CD4-positive, alpha-beta T cell treated with Interleukin-4 for 4 hours (primary cell): ENCODE measurements at regions not wholly inside any gene's neighbourhood (a gene's known extent, or its start where the extent isn't known, plus 50 kb on each side); places are given as distances from the start of the nearest gene placed in this dataset.
"Not testable (repeated sequence)": the region's sequence is repeated elsewhere in the genome, so short reads cannot be mapped to it uniquely, and the experiment has no call there.

Experiments used
- DNase-seq: peaks from one replicate; pipeline ENCODE4 v3.0.0-alpha.2; 2020

DNA sequence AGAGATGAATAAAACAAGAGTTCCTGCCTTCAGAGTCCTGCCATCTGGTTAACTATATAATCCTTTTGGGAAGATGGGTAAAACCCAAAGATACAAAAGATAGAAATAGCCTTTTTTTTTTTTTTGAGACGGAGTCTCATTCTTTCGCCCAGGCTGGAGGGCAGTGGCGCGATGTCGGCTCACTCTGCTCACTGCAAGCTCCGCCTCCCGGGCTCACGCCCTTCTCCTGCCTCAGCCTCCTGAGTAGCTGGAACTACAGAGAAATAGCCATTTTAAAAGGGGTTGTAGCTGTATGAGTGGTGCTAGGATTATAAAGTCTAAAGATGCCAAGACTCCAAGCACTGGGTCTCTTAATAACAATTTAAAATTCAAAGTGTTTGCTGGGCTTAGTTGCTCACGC, 97.2 kb downstream of the KDR start:
- DNase-seq = no peak

DNA sequence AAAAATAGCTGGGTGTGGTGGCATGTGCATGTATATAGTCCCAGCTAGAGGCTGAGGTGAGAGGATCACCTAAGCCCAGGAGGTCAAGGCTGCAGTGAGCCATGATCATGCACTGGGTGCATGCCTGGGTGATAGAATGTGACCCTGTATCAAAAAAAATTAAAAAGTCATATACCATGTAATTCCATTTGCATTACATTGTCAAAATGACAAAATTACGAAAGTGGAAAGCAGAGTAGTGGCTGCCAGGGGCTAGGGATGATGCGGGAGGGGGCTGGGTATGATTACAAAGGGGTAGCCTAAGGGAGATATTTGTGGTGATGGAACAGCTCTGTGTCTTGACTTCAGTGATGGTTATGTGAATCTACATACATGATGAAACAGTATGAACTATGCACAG, 97.8 kb downstream of the KDR start:
- DNase-seq = no peak

DNA sequence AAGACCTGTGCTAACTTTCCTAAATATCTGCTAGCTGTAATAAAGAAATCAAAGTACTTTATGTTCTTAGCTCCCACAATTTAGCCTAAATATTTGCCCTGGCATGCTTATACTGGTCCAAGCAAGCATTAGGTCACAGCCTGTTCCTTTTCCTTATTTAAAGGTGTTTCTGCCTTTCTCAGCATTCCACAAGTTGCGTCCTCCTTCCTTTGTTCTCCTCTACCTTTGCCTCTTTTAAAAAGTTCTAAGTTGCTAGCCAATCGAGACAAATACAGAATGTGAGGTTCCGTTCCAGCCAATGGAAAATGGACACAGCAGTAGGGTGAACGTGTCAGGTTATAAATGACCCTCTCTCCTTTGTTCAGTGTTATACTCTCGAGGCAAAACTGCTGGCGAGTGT, 99.9 kb downstream of the KDR start:
- not testable (repeated sequence) for DNase-seq

DNA sequence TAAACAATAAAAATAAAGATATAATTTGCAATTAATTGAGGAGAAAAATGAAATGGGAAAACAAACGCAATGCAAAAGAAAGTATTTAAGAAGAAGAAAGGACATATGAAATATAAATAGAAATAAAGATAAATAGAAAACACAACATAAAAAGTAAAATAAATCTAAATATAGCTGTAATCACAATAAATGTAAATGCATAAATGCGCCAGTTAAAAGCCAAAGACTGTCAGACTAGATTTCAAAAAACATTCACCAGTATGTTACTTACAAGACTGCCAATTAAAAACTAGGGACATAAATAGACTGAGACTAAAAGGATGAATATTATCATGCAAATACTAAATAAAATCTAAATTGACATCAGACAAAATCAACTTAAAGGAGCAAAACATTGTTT, 102.4 kb downstream of the KDR start:
- DNase-seq = no peak

DNA sequence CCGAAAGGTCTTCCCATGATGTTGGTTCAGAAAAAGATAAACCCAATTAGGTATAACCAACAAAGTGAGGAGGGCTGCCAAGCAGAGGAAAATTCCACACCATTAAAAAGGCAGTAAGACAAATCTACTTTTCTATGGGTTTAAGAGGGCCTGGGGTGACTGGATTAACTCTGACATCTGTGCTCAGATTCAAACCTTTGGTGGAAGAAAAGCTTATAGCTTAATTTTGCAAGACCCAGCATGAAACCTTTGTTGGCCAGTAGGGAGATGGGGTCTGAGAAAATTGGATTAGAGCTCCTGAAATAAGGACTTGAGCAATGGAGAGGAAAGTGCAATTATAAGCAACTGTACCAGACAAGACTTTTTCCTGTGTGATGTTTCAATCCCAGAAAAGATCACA, 104.2 kb downstream of the KDR start:
- no peak for DNase-seq

DNA sequence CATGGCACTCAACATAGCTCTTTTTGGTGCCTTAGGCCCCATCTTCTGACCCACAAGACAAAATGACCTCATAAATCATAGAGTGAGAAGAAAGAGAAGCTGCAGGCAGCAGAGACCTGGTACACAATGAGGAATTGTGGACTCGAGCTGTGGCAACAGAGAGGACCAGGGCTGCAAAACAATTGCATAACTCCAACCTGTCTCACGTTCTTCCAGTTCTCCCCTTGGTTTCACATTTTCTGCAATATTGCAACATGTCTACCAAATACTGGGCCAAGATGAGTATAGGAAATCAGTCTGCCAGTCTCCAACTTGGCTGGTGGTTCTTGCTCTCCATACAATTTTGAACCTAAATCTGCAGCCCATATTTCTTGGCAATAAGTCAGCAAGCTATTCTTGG, 105.3 kb downstream of the KDR start:
- DNase-seq = no peak

DNA sequence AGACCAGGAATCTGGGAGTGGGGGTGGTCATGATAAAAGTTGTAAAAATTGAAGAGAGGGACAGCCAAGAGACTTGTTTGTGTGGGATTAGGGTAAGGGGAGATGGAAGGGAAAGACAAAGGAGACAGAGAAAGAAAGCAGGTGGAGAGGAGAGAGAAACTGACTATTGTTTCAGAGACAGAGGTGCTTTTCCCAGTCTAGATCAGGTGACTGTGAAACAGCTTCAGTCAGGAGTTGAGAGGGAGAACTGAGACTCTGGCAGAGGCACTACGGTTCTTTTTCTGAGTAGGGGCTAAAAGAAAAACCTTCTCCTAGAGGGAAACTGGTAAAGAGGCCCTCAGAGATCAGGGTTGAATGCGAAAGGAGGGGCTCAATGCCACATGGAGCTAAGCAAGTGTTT, 106.4 kb downstream of the KDR start:
- no peak for DNase-seq

DNA sequence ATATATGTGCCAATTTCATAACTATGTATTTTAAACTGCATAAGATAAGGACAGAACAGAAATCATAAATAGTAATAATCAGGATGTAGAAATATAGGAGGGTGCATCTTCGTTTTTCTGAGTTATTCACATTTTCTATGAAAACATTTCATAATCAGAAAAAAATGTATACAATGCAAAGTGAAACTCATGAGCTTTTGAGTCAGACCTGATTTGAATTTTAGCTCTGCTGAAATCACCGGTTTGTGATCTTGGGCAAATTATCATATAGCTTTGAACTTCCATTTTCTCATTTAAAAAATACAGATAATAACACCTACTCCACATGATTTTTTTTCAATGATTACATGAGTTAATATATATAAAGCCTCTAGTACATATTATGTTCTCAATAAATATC, 106.9 kb downstream of the KDR start:
- DNase-seq = no peak

DNA sequence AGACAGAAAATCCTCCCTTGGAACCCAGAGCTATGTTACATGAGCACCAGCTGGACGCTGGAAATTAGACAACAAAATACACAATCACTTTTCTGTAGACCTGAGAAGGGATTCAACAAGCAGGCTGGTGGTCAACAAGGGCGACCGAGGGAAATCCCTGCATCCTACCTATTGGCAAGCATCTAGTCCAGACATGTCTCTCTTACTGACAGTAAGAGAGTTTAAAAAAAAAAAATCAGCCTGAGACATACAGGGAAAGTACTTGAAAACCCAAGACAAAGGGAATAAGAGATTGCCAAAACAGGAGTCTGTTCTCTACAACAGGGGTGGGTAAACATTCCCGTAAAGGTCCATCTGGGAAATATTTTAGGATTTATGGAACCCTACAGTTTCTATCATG, 108.0 kb downstream of the KDR start:
- no peak for DNase-seq

DNA sequence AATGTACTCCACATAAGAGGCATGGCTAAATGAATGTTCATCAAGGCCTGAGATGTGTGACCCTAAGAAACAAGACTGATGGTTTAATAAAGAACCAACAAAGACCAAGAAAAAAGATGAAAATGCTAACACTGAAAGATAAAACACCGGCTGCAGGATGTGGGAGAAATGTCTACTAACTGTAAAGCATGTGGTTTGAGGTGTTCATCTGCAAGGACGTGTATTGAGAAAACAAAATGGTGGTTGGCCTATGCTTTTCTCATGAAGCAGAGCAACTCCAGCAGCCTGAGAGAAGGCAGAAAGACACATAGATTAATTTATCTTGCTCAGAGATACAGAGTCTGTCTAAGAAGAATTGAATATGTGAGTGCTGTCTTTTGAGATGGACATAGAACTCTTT, 109.3 kb downstream of the KDR start:
- DNase-seq = no peak

DNA sequence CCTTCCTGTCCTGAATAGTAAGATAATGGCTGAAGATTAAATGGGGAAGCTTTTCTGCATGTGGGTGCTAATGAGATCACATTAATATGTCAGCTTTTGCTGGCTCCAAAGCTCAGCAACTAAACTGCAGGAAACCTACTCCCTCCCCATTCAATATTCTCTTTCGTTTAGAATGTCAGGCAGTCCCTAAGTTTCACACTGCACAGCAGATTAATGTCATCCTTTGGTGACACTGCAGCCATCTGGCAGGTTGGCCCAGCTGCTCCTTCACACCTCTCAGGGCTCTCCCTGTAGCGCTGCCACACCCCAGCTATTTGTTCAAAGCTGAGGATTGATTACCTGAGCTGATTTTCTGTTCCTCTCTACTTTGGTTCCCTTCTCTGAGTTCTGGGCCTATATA, 110.5 kb downstream of the KDR start:
- DNase-seq = no peak

DNA sequence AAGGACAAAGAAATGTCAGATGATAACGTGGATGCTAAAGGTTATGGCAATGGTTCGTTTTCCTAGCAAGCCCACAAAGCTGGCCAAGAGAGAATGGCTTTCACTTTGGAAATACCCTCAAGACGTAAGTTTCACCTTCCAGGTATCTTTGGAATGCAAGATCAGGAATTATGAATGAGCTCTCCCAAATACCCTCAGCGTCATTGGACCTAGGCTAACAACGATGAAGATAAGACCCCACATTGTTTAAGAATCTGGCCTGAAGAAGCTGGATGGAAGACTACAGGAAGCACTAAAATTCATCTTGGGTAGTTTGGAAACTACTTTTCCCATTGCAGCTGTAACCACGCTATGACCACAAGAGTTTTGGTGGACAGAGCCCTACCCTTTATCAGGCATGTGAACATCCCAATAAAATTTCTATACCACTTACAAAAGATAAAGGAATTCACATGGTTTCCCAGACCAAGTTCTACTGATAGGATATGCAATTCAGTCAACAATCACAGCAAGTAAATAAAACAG, 111.9 kb downstream of the KDR start:
- DNase-seq = no peak

DNA sequence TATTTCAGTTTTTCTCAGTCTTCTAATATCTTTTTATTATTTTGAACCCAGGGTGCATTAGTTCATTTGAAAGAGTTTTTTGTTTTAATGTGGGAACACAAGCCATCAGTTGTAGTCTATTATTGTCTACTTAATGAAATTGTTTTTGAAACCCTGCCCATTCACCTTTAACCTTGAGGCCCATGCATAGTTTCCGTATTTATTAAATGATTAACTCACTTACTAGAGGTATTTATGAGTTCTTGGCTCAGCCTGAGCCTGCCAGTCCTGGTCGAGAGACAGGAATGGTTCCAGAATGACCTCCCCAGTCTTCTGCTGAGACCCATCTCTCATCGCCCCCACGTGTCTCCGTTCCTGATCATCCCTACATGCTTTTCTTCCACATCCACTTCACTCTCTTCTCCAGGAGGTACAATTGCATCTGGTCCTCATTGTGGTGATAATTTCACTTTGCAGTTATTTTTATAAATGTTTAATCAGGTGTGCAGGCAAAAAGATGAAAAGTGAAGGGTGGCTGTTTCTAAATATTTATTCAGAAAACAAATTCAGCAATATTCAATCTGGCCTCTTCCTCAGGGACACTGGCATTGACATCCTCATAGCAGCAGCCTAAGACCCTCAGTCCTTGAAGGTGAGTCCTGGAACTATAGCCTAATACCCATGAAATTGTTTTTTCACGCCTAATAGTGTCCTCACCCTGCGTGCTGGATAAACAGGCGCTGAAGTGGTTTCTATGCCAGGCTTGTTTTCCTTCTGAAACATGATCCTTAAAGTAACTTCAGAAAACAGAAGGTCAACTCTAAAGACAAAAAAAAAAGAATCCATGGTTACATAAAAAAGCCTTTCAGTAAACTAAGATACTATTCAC, 112.8 kb downstream of the KDR start:
- no peak for DNase-seq

DNA sequence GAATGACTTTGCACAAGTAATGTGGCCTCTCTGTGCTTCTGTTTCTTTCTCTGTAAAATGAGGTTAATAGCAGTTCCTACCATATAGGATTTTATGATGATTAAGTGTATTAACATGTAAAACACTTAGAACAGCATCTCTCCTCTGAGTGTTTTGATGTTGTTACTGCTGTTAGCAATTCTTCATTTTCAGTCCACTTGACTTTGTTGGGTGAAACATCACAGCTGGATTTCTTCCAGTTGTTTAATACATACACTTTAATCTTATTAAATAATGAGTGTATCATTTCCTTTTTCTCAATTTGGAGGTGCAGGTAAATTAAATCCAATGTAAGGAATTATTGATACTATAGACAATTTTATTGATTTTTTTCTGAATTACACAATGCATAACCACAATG, 113.6 kb downstream of the KDR start:
- no peak for DNase-seq

DNA sequence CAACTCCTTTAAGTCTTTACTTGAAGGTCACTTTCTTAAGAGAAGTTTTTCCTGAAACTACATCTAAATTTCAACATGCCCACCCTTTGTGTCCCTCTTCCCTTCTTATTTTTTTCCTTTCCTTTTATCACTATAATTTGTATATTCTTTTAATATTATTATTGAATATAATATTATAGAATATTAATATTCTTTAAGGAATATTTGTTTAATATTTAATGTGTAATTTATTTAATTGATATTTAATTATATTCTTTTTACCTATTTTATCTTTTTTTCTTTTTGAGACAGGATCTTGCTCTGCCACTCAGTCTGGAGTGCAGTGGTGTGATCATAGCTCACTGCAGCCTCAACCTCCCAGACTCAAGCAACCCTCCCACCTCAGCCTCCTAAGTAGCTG, 114.8 kb downstream of the KDR start:
- DNase-seq = no peak

DNA sequence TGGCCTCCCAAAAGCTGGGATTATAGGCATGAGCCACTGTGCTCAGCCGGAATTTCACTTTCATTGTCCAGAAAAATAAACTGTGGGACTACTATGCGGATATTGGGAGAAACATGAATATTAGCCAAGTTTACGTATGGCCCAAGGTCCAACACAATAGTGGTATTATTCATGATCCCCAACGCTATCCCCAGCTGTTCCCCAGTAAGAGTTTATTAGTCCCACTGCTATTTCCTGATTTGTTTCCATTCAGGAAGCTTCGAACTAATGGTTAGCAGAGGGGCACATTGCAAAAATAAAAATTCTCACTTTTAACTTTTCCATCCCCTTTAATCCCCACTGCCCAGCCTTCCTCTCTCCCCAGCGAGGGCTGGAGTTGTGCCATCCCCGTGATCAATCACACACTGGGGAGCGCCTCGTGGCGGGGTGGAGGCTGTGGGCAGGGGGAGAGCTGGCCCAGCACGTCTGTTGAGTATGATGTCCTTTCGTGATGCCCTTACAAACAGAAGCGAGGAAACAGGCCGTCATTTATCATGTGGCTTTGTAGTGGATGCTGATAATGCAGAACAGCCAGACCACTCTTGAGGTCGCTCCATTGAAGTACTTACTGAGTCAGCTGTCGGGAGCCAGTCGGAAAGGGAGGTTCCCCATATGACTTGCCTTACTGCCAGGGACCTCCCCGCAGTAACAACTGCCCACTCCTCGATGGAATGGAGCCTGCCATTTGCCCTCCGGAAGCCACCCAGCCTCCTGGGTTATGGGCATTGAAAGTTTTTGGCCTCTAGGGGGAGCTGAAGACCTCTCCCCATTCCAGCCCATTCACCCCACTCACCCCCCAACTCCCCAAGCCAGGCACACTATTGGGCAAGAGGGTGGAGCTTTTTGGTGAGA, 117.0 kb downstream of the KDR start:
- no peak for DNase-seq

DNA sequence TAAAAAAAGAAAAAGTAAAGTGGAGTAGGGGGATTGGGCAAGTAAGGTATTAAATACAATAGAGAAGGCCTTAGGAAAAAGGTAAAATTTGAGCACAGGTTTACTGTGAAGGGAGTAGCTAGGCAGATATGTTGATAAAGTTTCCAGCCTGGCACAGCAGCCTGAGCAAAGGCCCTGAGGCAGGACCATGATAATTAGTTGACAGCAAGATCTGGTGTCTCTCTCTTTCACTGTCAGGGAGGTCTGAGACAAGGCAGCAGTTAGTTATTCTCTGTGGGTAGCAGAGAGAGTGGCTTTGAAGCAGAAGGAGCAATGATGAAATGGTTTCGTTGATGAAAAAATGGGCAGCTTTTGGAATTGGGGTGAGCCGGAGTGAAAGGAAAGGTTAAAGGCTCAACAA, 119.5 kb downstream of the KDR start:
- no peak for DNase-seq

DNA sequence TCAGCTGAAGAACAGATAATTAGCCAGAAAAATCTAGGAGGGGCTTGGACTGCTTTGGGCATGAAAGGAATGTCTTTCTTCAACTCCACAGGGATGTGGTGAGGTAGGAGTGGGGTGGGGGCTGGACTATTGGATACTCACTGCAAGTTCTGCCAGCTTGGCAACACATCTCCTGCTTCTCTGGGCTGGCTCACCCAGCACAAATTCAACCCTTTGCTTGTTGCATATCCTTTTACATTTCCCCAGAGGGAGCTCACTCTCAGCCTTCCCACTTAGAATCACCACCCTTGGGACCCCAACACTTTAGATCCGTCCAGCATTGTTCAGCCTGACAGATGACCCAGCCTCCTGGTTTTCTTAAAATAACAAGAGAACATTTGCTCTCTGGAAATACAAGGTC, 120.6 kb downstream of the KDR start:
- DNase-seq = no peak

DNA sequence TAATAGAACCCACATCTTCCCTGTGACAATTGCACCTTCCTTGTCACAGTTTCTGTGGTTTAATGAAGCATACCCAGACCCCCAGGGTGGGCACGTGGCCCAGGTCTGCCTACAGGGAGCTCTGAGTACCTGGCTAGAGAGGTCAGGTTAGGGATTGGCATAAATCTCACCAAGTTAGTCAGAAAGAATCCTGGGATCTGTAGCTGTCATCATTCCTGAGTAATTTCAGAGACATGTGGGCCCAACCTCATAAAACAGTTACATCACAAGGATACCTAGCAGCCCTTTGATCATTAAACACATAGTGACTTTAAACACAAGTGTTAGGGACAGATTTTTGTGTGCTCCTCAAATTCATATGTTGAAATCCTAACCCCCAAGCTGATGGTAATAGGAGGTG, 123.0 kb downstream of the KDR start:
- DNase-seq = no peak

DNA sequence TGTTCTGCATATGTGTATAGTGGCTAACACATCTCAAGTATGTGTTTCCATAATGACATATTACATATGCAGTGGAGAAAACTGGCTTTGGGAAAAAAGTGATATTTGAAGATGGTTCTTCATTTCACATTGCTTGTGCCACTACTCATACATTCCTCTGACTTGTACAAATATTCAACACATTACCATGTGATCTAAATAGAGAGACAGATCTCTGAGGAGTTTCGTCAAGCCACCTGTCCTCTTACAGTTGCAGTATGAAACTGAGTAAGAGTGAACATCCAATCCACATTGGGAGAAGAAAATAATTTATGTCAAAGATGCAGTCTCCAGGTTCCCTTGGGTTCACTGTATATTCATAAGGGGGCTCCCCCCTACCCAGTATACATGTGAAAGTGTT, 123.9 kb downstream of the KDR start:
- DNase-seq = no peak

DNA sequence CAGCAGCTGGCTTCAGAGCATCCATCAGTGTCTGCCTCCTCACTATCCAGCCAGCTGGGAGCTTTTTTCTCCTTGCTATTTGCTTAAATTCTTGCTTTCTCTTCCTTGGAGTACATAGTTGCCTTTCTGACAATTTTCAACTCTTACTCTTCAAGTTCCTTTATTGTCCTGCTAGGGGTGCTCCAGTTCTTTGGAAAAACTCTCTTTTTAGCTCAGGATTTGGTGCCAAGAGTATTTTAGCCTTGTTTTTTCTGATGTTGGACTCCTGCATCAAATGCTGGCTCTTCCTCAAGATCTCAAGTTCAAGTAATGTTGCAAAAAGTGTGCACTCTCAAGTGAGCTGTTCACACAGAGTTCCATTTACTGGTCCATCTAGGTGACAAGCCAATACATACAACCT, 126.4 kb downstream of the KDR start:
- no peak for DNase-seq

DNA sequence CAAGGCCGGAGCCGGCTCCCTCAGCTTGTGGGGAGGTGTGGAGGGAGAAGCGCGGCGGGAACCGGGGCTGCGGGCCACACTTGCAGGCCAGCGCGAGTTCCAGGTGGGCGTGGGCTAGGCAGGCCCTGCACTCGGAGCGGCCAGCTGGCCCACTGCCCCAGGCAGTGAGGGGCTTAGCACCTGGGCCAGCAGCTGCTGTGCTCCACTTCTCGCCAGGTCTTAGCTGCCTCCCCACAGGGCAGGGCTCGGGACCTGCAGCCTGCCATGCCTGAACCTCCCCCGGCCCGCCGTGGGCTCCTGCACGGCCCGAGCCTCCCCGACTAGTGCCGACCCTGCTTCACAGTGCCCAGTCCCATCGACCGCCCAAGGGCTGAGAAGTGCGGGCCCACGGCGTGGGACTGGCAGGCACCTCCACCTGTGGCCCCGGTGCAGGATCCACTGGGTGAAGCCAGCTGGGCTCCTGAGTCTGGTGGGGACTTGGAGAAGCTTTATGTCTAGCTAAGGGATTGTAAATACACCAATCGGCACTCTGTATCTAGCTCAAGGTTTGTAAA, 131.8 kb downstream of the KDR start:
- DNase-seq = not testable (repeated sequence)

DNA sequence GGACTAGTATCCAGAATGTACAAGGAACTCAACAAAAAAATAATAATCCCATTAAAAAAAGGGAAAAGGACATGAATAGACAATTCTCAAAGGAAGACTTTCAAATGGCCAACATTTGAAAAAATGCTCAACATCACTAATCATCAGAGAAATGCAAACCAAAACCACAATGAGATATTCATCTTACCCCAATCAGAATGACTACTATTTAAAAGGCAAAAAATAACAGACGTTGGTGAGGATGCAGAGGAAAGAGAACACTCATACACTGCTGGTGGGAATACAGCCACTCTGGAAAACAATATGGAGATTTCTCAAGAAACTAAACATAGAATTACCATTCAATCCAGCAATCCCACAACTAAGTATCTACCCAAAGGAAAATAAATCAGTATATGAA, 133.1 kb downstream of the KDR start:
- DNase-seq = no peak

DNA sequence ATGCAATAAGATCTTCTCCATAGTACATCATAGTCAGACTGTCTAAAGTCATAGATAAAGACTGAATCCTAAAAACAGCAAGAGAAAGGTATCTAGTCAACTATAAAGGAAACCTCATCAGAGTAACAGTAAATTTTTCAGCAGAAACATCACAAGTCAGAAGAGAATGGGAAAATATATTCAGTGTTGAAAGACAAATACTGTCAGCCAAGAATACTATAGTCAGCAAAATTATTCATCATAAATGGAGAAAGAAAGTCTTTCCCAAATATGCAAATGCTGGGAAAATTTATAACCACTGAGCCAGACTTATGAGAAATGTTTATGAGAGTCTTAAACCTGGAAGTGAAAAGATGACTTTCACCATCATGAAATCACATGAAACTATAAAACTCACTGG, 136.7 kb downstream of the KDR start:
- no peak for DNase-seq
